HepG2 (cell line): ENCODE measurements at regions not wholly inside any gene's neighbourhood (a gene's known extent, or its start where the extent isn't known, plus 50 kb on each side); places are given as distances from the start of the nearest gene placed in this dataset.

Experiments
- AGO2 ChIP-seq: fragments of 200-400 bp; formaldehyde crosslinking; optimal IDR thresholded peaks from 2 replicates; pipeline ENCODE3; 2017; ENCODE audit warnings: mild to moderate bottlenecking, low read depth, low read length, moderate library complexity
- ATF6 ChIP-seq: sonication (generic); formaldehyde crosslinking; conservative IDR thresholded peaks from 2 replicates; pipeline ENCODE4 v1.4.0; 2020; ENCODE audit warnings: missing genetic modification reagents
- ATF7 ChIP-seq, 2 experiments: fragments of 450-650 bp in 1 of 2; sonication (generic) in 1 of 2; formaldehyde crosslinking in 1 of 2; IDR thresholded peaks; 2 replicates each; pipeline versions ENCODE4 v1.4.0 to v1.6.1; 2016 to 2020; ENCODE audit warnings: antibody characterized with exemption in 1 of 2, mild to moderate bottlenecking in 1 of 2, missing genetic modification reagents in 1 of 2
- ELF3 ChIP-seq: IDR thresholded peaks from 2 replicates; pipeline ENCODE4 v1.6.1; 2016; ENCODE audit warnings: missing genetic modification reagents, missing compliant biosample characterization
- FOXA3 ChIP-seq: IDR thresholded peaks from 2 replicates; pipeline ENCODE4 v1.6.1; 2016; ENCODE audit warnings: missing genetic modification reagents, missing compliant biosample characterization
- HNF1B ChIP-seq: sonication (generic); formaldehyde crosslinking; IDR thresholded peaks from 2 replicates; pipeline ENCODE4 v1.5.1; 2020; ENCODE audit warnings: mild to moderate bottlenecking, moderate library complexity, missing genetic modification reagents
- KMT2B ChIP-seq: IDR thresholded peaks from 2 replicates; pipeline ENCODE4 v1.6.1; 2016; ENCODE audit warnings: missing genetic modification reagents, missing compliant biosample characterization
- MEIS1 ChIP-seq: sonication (generic); formaldehyde crosslinking; IDR thresholded peaks from 2 replicates; pipeline ENCODE4 v1.9.0; 2021; ENCODE audit warnings: mild to moderate bottlenecking, missing genetic modification reagents, moderate library complexity, borderline replicate concordance
- PHF8 ChIP-seq: sonication (generic); formaldehyde crosslinking; IDR thresholded peaks from 2 replicates; pipeline ENCODE4 v1.5.0; 2020; ENCODE audit warnings: missing genetic modification reagents
- POLR2AphosphoS5 ChIP-seq: IDR thresholded peaks from 2 replicates; pipeline ENCODE4 v1.6.1; 2012; ENCODE audit warnings: low read depth, low read length
- REPIN1 ChIP-seq: sonication (generic); formaldehyde crosslinking; IDR thresholded peaks from 2 replicates; pipeline ENCODE4 v1.8.0; 2022; ENCODE audit warnings: missing genetic modification reagents, low read depth, mild to moderate bottlenecking, borderline replicate concordance
- SALL1 ChIP-seq: sonication (generic); formaldehyde crosslinking; IDR thresholded peaks from 2 replicates; pipeline ENCODE4 v1.8.0; 2022; ENCODE audit warnings: mild to moderate bottlenecking, missing genetic modification reagents
- TBP ChIP-seq: sonication (generic); formaldehyde crosslinking; IDR thresholded peaks from 2 replicates; pipeline ENCODE4 v1.5.0; 2020; ENCODE audit warnings: missing genetic modification reagents
- TCF12 ChIP-seq, 2 experiments: fragments of 450-650 bp in 1 of 2; sonication (generic) in 1 of 2; formaldehyde crosslinking in 1 of 2; IDR thresholded peaks; 2 replicates each; pipeline versions ENCODE4 v1.6.1 to v1.8.0; 2017 to 2022; ENCODE audit warnings: antibody characterized with exemption in 1 of 2, mild to moderate bottlenecking in 1 of 2, missing genetic modification reagents in 1 of 2, moderate library complexity in 1 of 2
- TSC22D2 ChIP-seq: sonication (generic); formaldehyde crosslinking; IDR thresholded peaks from 2 replicates; pipeline ENCODE4 v1.5.1; 2020; ENCODE audit warnings: missing genetic modification reagents, mild to moderate bottlenecking, borderline replicate concordance
- ZBTB20 ChIP-seq: sonication (generic); formaldehyde crosslinking; IDR thresholded peaks from 2 replicates; pipeline ENCODE4 v1.8.1; 2023; ENCODE audit warnings: missing genetic modification reagents, low read depth, mild to moderate bottlenecking, borderline replicate concordance
- ZNF383 ChIP-seq: sonication (generic); formaldehyde crosslinking; IDR thresholded peaks from 2 replicates; pipeline ENCODE4 v1.4.0; 2020; ENCODE audit warnings: missing genetic modification reagents, mild to moderate bottlenecking, borderline replicate concordance
- ZNF512B ChIP-seq: sonication (generic); formaldehyde crosslinking; IDR thresholded peaks from 2 replicates; pipeline ENCODE4 v1.5.1; 2020; ENCODE audit warnings: missing genetic modification reagents, mild to moderate bottlenecking, borderline replicate concordance
- ZNF570 ChIP-seq: sonication (generic); formaldehyde crosslinking; IDR thresholded peaks from 2 replicates; pipeline ENCODE4 v1.4.0; 2020; ENCODE audit warnings: mild to moderate bottlenecking, missing genetic modification reagents, borderline replicate concordance
- ZNF777 ChIP-seq: sonication (generic); formaldehyde crosslinking; IDR thresholded peaks from 2 replicates; pipeline ENCODE4 v1.4.0; 2020; ENCODE audit warnings: missing genetic modification reagents
- ZNF781 ChIP-seq: sonication (generic); formaldehyde crosslinking; IDR thresholded peaks from 2 replicates; pipeline ENCODE4 v1.5.1; 2020; ENCODE audit warnings: borderline replicate concordance, mild to moderate bottlenecking, missing genetic modification reagents; ENCODE audit errors: not compliant biosample characterization
- TF ChIP-seq, protein P1 (sequence below): IDR thresholded peaks from 2 replicates; pipeline ENCODE4 v1.6.1; 2018; ENCODE audit warnings: missing genetic modification reagents

DNA sequence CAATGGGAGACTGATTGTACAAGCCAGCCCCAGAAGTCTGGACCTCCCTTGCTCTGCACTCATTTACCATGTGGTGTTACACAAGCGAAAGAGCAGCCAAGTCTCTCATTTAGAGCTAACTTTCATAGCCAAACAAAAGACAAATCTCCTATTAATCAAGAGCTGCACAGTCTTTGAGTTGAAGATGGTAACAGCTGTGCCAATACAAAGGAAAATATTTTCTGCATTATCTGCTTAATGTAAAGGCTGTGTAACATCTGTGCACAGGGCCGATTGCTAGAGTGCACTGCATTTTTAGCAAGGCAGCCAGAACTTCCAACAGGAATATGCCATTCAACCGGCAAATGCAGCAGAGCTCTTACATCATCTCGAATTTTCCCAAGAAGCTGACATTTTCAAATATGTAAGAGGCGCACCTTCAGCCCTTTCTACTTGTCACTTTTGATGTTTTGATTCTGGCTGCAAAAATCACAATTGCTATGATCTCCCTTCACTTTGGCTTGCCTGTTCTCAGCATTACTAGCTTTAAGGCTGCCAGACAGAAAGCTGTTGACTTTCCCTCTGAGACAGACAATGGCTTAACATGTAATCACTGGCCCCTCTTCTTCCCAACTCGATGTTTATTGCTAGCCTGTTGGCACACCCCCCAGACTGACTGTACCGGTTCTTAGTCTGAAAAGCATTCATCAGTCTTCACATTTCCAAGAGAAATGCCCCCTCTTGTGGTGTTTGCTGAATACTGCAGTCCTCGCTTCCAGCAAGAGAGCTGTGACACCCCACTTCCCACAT is 96.9 kb upstream of the TANK start (continued):
- no peak for TF ChIP-seq REPIN1 (CRISPR knock-in tag)
- no peak for TF ChIP-seq AGO2
- TF ChIP-seq TSC22D2 (CRISPR knock-in tag): no peak
- TF ChIP-seq, protein P1, sequence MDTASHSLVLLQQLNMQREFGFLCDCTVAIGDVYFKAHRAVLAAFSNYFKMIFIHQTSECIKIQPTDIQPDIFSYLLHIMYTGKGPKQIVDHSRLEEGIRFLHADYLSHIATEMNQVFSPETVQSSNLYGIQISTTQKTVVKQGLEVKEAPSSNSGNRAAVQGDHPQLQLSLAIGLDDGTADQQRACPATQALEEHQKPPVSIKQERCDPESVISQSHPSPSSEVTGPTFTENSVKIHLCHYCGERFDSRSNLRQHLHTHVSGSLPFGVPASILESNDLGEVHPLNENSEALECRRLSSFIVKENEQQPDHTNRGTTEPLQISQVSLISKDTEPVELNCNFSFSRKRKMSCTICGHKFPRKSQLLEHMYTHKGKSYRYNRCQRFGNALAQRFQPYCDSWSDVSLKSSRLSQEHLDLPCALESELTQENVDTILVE: no peak
- TF ChIP-seq FOXA3 (CRISPR knock-in tag): no peak; the same call in 1 of the 2 replicates
- TF ChIP-seq POLR2AphosphoS5: no peak
- TF ChIP-seq ELF3 (CRISPR knock-in tag): peak; percentile 60; the same call in 1 of the 2 replicates
- TF ChIP-seq ZNF512B (CRISPR knock-in tag): peak; percentile 67; the same call in 1 of the 2 replicates
- no peak for TF ChIP-seq TBP (CRISPR knock-in tag)
- TF ChIP-seq ZBTB20: no peak
- no peak for TF ChIP-seq ATF7 (IDR thresholded peaks at IDR 0.05)
- TF ChIP-seq ATF7 (CRISPR knock-in tag; IDR thresholded peaks at IDR 0.05): no peak
- no peak for TF ChIP-seq KMT2B (CRISPR knock-in tag)
- TF ChIP-seq MEIS1: no peak
- no peak for TF ChIP-seq HNF1B
- TF ChIP-seq PHF8 (CRISPR knock-in tag): no peak
- TF ChIP-seq SALL1 (CRISPR knock-in tag): no peak
- TF ChIP-seq TCF12 (IDR thresholded peaks at IDR 0.05): no peak
- no peak for TF ChIP-seq TCF12 (CRISPR knock-in tag; IDR thresholded peaks at IDR 0.05)
- no peak for TF ChIP-seq ZNF781 (CRISPR knock-in tag)
- 0 out of 2 replicates have a peak, but pooled peaks have one; percentile 25 for TF ChIP-seq ZNF777 (CRISPR knock-in tag)
- no peak for TF ChIP-seq ATF6 (CRISPR knock-in tag)
- no peak for TF ChIP-seq ZNF570 (CRISPR knock-in tag)
- no peak for TF ChIP-seq ZNF383
